Endothelial cell of umbilical vein (primary cell): ENCODE measurements at regions not wholly inside any gene's neighbourhood (a gene's known extent, or its start where the extent isn't known, plus 50 kb on each side); places are given as distances from the start of the nearest gene placed in this dataset.

Experiments
- BruUV-seq: library from RNA; stranded (reverse); fragments of 400-500 nt; replicated peaks from 2 replicates; lab custom pipeline; 2021; lab: Mats Ljungman, UMichigan
- CTCF ChIA-PET: fragments of 300-600, 350-600 bp; sonication (Branson Sonifier 250); formaldehyde crosslinking; loops from one replicate; lab custom pipeline; 2021; ENCODE audit warnings: antibody characterized with exemption, inconsistent platforms; lab: Charles Lee
- POLR2A ChIA-PET: fragments of 300-600, 350-600 bp; sonication (Branson Sonifier 250); formaldehyde crosslinking; loops from one replicate; lab custom pipeline; 2021; ENCODE audit warnings: antibody characterized with exemption, inconsistent platforms; lab: Charles Lee
- DNase-seq: peaks from one replicate; pipeline ENCODE4 v3.0.0-alpha.2; 2011; ENCODE audit warnings: low read depth, low spot score
- FAIRE-seq: peaks from 2 replicates; lab custom pipeline; 2011; peaks lifted over from hg19 to GRCh38; lab: Jason Lieb, UNC
- H2AFZ ChIP-seq: 2 replicates; pipeline ENCODE4 v1.6.0; 2012; ENCODE audit warnings: low read depth, low read length, control low read depth, inconsistent platforms
- H3K27ac ChIP-seq: 2 replicates; pipeline ENCODE4 v1.5.1; 2011; ENCODE audit warnings: low read depth, mild to moderate bottlenecking, control low read depth, low read length, moderate library complexity; ENCODE audit not compliant: insufficient read depth
- H3K27me3 ChIP-seq, 2 experiments: 2 replicates each; pipeline versions ENCODE4 v1.6.0 to v1.6.1; 2011; ENCODE audit warnings: low read length in 2 of 2, mixed read lengths in 1 of 2; ENCODE audit not compliant: control insufficient read depth in 2 of 2, insufficient read depth in 2 of 2
- H3K36me3 ChIP-seq, 2 experiments: 2 replicates in 1 of 2; 3 replicates in 1 of 2; pipeline ENCODE4 v1.5.1; 2011; ENCODE audit warnings: low read length in 2 of 2, mild to moderate bottlenecking in 1 of 2, moderate library complexity in 1 of 2; ENCODE audit not compliant: control insufficient read depth in 2 of 2, insufficient read depth in 2 of 2; ENCODE audit errors: extremely low read depth in 1 of 2
- H3K4me1 ChIP-seq: 3 replicates; pipeline ENCODE4 v1.5.1; 2011; ENCODE audit warnings: mild to moderate bottlenecking, low read length; ENCODE audit not compliant: control insufficient read depth, insufficient read depth; ENCODE audit errors: extremely low read depth
- H3K4me2 ChIP-seq: 2 replicates; pipeline ENCODE4 v1.6.1; 2011; ENCODE audit warnings: low read length, control low read depth, mixed read lengths; ENCODE audit not compliant: insufficient read depth
- H3K4me3 ChIP-seq, 3 experiments: fragments of 200-600 bp in 1 of 3; sonication (generic), shearing (Covaris generic) in 1 of 3; replicated peaks in 1 of 3; 2 replicates each; pipeline ENCODE4 v1.5.1; 2011 to 2016; ENCODE audit warnings: control low read depth in 3 of 3, low read length in 3 of 3, mild to moderate bottlenecking in 2 of 3, inconsistent platforms in 1 of 3, low read depth in 1 of 3, moderate library complexity in 1 of 3; ENCODE audit not compliant: insufficient read depth in 1 of 3
- H3K79me2 ChIP-seq: 2 replicates; pipeline ENCODE4 v1.6.0; 2012; ENCODE audit warnings: low read length, inconsistent platforms; ENCODE audit not compliant: control insufficient read depth, insufficient read depth
- H3K9ac ChIP-seq: replicated peaks from 2 replicates; pipeline ENCODE3; 2011; ENCODE audit warnings: low read length, control low read depth; ENCODE audit not compliant: insufficient read depth; ENCODE audit errors: extremely low read depth
- H3K9me1 ChIP-seq: replicated peaks from 3 replicates; pipeline ENCODE4 v1.6.0; 2011; ENCODE audit warnings: mild to moderate bottlenecking, low read length; ENCODE audit not compliant: control insufficient read depth, insufficient read depth; ENCODE audit errors: extremely low read depth
- H3K9me3 ChIP-seq: replicated peaks from 2 replicates; pipeline ENCODE4 v1.5.1; 2012; ENCODE audit warnings: low read length, inconsistent platforms; ENCODE audit not compliant: control insufficient read depth, insufficient read depth
- H4K20me1 ChIP-seq: replicated peaks from 2 replicates; pipeline ENCODE3; 2011; ENCODE audit warnings: mild to moderate bottlenecking, low read length; ENCODE audit not compliant: control insufficient read depth, insufficient read depth; ENCODE audit errors: extremely low read depth
- CTCF ChIP-seq, 2 donors: IDR thresholded peaks; 1 replicate in 1 of 2; 2 replicates in 1 of 2; pipeline ENCODE4 v1.5.1; 2011; ENCODE audit warnings: low read length in 2 of 2, mild to moderate bottlenecking in 2 of 2, moderate library complexity in 2 of 2, control low read depth in 1 of 2, inconsistent platforms in 1 of 2, low read depth in 1 of 2; ENCODE audit not compliant: insufficient read depth in 1 of 2; ENCODE audit errors: extremely low read depth in 1 of 2
- EZH2 ChIP-seq: IDR thresholded peaks from 2 replicates; pipeline ENCODE4 v1.6.1; 2012; ENCODE audit warnings: borderline replicate concordance, low read depth, mild to moderate bottlenecking, moderate library complexity, low read length, inconsistent platforms; ENCODE audit not compliant: severe bottlenecking
- FOS ChIP-seq: IDR thresholded peaks from 2 replicates; pipeline ENCODE4 v1.6.1; 2011; ENCODE audit warnings: mild to moderate bottlenecking, low read length, moderate library complexity, borderline replicate concordance; ENCODE audit not compliant: insufficient read depth
- GATA2 ChIP-seq: IDR thresholded peaks from 2 replicates; pipeline ENCODE4 v1.7.0; 2011; ENCODE audit warnings: low read depth, mild to moderate bottlenecking, moderate library complexity, mixed read lengths, low read length; ENCODE audit not compliant: insufficient read length, insufficient read depth
- JUN ChIP-seq: IDR thresholded peaks from 2 replicates; pipeline ENCODE4 v1.6.1; 2011; ENCODE audit warnings: borderline replicate concordance, low read depth; ENCODE audit not compliant: insufficient read length, insufficient read depth
- MAX ChIP-seq: IDR thresholded peaks from 2 replicates; pipeline ENCODE4 v1.6.1; 2011; ENCODE audit not compliant: insufficient read depth, insufficient read length
- MYC ChIP-seq: IDR thresholded peaks from one replicate; pipeline ENCODE4 v1.6.1; 2011; ENCODE audit warnings: mild to moderate bottlenecking, low read depth, low read length
- POLR2A ChIP-seq: IDR thresholded peaks from 2 replicates; pipeline ENCODE4 v1.6.1; 2012; ENCODE audit warnings: low read depth, mild to moderate bottlenecking, control low read depth, low read length
- POLR2AphosphoS5 ChIP-seq: IDR thresholded peaks from 2 replicates; pipeline ENCODE4 v1.6.1; 2012; ENCODE audit warnings: low read depth, mild to moderate bottlenecking, control low read depth, low read length, moderate library complexity; ENCODE audit not compliant: insufficient read depth
- dilution Hi-C: fragments of 300-500 bp; cut with MboI; formaldehyde crosslinking; loops from one replicate; pipeline ENCODE4 v1.15.0; 2019; ENCODE audit warnings: low sequenced_read_pairs; ENCODE audit not compliant: extremely low pct_ligation_motif_present
- intact Hi-C: fragments of 100-400 bp; cut with micrococcal nuclease; formaldehyde crosslinking; loops from one replicate; pipeline ENCODE4 v1.10.0; 2022

- Histone ChIP-seq H3K27me3 (peaks cover 21 to 26% of the 10 kb centered on the region in 2 experiments), H3K9me1 (no peaks in the 10 kb centered on the region), H3K4me2 (no peak overlapping the region), H3K9me3 (no peaks in the 10 kb centered on the region), H3K4me1 (no peaks in the 10 kb centered on the region), H3K4me3 (no peak overlapping the region), H3K9ac (no peak overlapping the region), H3K79me2 (no peaks in the 10 kb centered on the region), H3K27ac (no peak overlapping the region), H4K20me1 (no peaks in the 10 kb centered on the region), H3K36me3 (no peaks in the 10 kb centered on the region), H2AFZ (no peak overlapping the region)
- no peak for FAIRE-seq
- intact Hi-C loops (no loop called here), dilution Hi-C loops (no loop called here)
- CTCF ChIA-PET = no interaction called here
- no TSS peak for BruUV-seq
- no peak for DNase-seq
- POLR2A ChIA-PET = no interaction called here
- TF ChIP-seq POLR2AphosphoS5 = no peak
- TF ChIP-seq POLR2A = no peak
- TF ChIP-seq MAX = no peak
- TF ChIP-seq MYC = no peak
- no peak for TF ChIP-seq GATA2
- TF ChIP-seq JUN = no peak
Observed at GRCh38 chr14:22382955-22383354, 206.1 kb downstream of the DAD1 start.

- H3K9me3 ChIP-seq = no peaks in the 10 kb centered on the region
- intact Hi-C loops = no loop called here
- no peaks in the 10 kb centered on the region for H3K79me2 ChIP-seq
- no peaks in the 10 kb centered on the region for H3K36me3 ChIP-seq
- CTCF ChIA-PET = interaction anchor here (1.5 to 2.3 kb wide), 2 partner anchors 62 to 276 kb away, joined by 3 to 11 read pairs; no protein-coding TSS in a partner anchor
- H2AFZ ChIP-seq = no peak overlapping the region
- no peak overlapping the region for H3K27ac ChIP-seq
- no peaks in the 10 kb centered on the region for H3K4me1 ChIP-seq
- DNase-seq (no peak), FAIRE-seq (no peak)
- no peaks in the 10 kb centered on the region for H4K20me1 ChIP-seq
- POLR2A ChIA-PET = no interaction called here
- H3K4me2 ChIP-seq = no peak overlapping the region
- peaks cover 24 to 31% of the 10 kb centered on the region in 2 experiments for H3K27me3 ChIP-seq
- no peak for TF ChIP-seq FOS
- no peak for TF ChIP-seq POLR2AphosphoS5
- no peak for TF ChIP-seq MAX
- no peak for TF ChIP-seq CTCF (IDR thresholded peaks at IDR 0.05; ENCODE audit: extremely low read depth in 1 of 2, insufficient read depth in 1 of 2, low read depth in 1 of 2, low read length in 2 of 2)
- no peak for TF ChIP-seq JUN
- TF ChIP-seq MYC = no peak
- TF ChIP-seq POLR2A = no peak
- TF ChIP-seq EZH2 = no peak
- TF ChIP-seq GATA2 = no peak
- dilution Hi-C loops = no loop called here
- no TSS peak for BruUV-seq
- no peak overlapping the region for H3K4me3 ChIP-seq
- no peak overlapping the region for H3K9ac ChIP-seq
- no peaks in the 10 kb centered on the region for H3K9me1 ChIP-seq
Observed at GRCh38 chr14:22382395-22382794, 206.6 kb downstream of the DAD1 start.
